ENCODE measurements at regions not wholly inside any gene's neighbourhood (a gene's known extent, or its start where the extent isn't known, plus 50 kb on each side); places are given as distances from the start of the nearest gene placed in this dataset.
A peak's percentile ranks its signal among the peaks of the same experiment; 100 is the strongest.
"Not testable (repeated sequence)": the region's sequence is repeated elsewhere in the genome, so short reads cannot be mapped to it uniquely, and the experiment has no call there.

- DNase-seq (ENCODE audit: low read depth in 1 of 2, low spot score in 1 of 2): peak in 1 of 2 experiments; percentile 40
- in situ Hi-C loops (cut with HindIII; ENCODE audit: low pct_unique_long_range_greater_than_20kb, low sequenced_read_pairs): no loop called here
- TF ChIP-seq JUND (IDR thresholded peaks at IDR 0.05; ENCODE audit: low read depth): no peak
Observed at GRCh38 chr7:114087653-114088469, 169.1 kb upstream of the PPP1R3A start.

GRCh38 chr7:114086914-114087652 lies 168.3 kb upstream of the PPP1R3A start:
- no peak for TF ChIP-seq JUND (IDR thresholded peaks at IDR 0.05; ENCODE audit: low read depth)
- in situ Hi-C loops (cut with HindIII; ENCODE audit: low pct_unique_long_range_greater_than_20kb, low sequenced_read_pairs): no loop called here
- peak; percentile 50 to 64 for DNase-seq (ENCODE audit: low read depth in 1 of 2, low spot score in 1 of 2)

- in situ Hi-C loops (cut with HindIII; ENCODE audit: low pct_unique_long_range_greater_than_20kb, low sequenced_read_pairs): no loop called here
- TF ChIP-seq JUND (IDR thresholded peaks at IDR 0.05; ENCODE audit: low read depth): no peak
- DNase-seq (ENCODE audit: low read depth in 1 of 2, low spot score in 1 of 2): peak; percentile 36 to 73
Observed at GRCh38 chr7:114086537-114086913, 167.7 kb upstream of the PPP1R3A start.

GRCh38 chr7:114085592-114086501 lies 167.0 kb upstream of the PPP1R3A start:
- in situ Hi-C loops (cut with HindIII; ENCODE audit: low pct_unique_long_range_greater_than_20kb, low sequenced_read_pairs): no loop called here
- no peak for TF ChIP-seq JUND (IDR thresholded peaks at IDR 0.05; ENCODE audit: low read depth)

DNA sequence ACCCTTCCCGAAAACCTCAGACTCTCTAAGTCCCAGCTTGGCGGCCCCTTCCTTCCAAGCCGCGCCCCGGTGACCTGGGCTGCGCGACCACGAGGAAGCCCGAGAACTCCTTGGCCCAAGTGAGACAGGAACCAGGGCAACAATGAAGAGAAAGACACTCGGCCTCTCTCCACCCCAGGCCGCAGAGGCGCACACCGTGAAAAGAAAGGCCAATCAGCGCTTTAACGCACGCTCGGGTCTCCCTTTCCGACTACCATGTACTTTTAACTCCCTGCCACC lies 166.4 kb upstream of the PPP1R3A start:
- DNase-seq (ENCODE audit: low read depth in 1 of 2, low spot score in 1 of 2): no peak
- in situ Hi-C loops (cut with HindIII; ENCODE audit: low pct_unique_long_range_greater_than_20kb, low sequenced_read_pairs): no loop called here
- TF ChIP-seq JUND (IDR thresholded peaks at IDR 0.05; ENCODE audit: low read depth): no peak

More at GRCh38 chr7:114085592-114086501, 167.0 kb upstream of the PPP1R3A start:
- peak; percentile 93 to 94 for DNase-seq (ENCODE audit: low read depth in 1 of 2, low spot score in 1 of 2)

DNA sequence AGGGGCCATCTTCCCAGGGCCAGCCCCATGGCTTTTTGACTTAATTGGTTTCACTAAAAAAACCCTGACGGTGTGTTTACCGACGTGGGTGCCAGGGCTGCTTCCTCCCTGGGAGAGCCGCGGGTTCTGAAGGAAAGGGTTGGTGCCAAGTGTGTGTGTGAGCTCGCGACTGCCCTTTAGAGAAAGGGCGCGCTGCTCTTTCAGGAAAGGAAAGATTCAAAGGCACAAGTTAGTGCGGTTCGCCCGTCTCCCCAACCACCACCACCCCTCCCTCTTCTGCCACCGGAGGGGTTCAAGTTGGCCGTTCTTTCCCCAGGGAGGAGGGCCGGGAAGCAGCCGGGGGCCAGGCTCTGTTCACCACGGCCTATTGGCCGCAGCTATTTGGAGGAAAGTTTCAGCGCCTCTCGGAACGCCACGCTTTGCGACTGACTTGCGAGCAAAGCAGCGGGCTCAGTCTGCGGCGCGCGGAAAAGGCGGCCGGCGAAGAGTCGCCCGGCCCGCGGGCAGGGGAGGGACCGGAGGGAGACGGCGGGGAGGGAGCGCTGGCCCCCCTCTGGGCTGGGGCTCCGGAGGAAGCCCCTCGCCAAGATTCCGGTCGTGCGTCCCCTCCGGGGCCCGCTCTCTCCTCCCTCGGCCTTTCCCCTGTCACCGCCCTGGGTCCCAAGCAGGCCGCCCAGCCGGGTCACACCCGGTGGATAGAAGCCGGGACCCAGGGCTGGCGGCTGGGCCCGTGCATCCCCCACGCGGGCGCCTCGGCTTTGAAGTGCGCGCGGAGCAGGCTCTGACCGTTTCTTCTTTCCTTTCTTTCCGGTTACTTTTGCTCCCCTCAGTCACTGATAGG lies 165.9 kb upstream of the PPP1R3A start:
- in situ Hi-C loops (cut with HindIII; ENCODE audit: low pct_unique_long_range_greater_than_20kb, low sequenced_read_pairs): no loop called here
- peak; percentile 50 to 55 for DNase-seq (ENCODE audit: low read depth in 1 of 2, low spot score in 1 of 2)
- no peak for TF ChIP-seq JUND (IDR thresholded peaks at IDR 0.05; ENCODE audit: low read depth)

GRCh38 chr7:114084002-114084471 lies 165.2 kb upstream of the PPP1R3A start:
- DNase-seq (ENCODE audit: low read depth in 1 of 2, low spot score in 1 of 2): no peak
- no peak for TF ChIP-seq JUND (IDR thresholded peaks at IDR 0.05; ENCODE audit: low read depth)
- in situ Hi-C loops (cut with HindIII; ENCODE audit: low pct_unique_long_range_greater_than_20kb, low sequenced_read_pairs): no loop called here

- in situ Hi-C loops (cut with HindIII; ENCODE audit: low pct_unique_long_range_greater_than_20kb, low sequenced_read_pairs): no loop called here
- no peak for DNase-seq (ENCODE audit: low read depth in 1 of 2, low spot score in 1 of 2)
- no peak for TF ChIP-seq JUND (IDR thresholded peaks at IDR 0.05; ENCODE audit: low read depth)
Observed at GRCh38 chr7:114083166-114084001, 164.6 kb upstream of the PPP1R3A start.

DNA sequence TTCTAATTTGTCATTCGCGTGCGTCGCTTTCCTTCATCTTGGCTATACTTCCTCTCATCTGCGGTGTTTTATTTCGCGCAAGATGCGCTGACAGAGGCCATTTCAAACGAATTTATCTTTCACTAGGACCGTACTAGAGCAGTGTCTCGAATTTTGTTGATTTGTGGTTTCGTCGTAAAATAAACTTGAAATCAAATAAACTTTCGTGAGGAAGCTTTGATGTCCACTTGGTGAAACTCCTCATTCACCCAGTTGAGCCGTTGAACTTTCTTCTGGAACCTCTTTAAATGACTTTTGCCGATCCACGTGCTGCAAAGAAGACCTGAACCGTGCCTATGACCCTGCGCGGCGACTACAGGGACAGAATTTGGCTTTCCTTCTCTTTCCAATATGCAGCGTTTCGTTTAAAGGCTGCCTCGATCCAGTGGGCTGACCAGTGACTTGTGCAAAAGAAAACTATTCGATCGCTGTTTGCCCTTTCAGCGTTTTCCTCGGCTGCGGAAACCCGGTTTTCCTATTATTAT lies 163.9 kb upstream of the PPP1R3A start:
- TF ChIP-seq JUND (IDR thresholded peaks at IDR 0.05; ENCODE audit: low read depth): no peak
- DNase-seq (ENCODE audit: low read depth in 1 of 2, low spot score in 1 of 2): no peak
- in situ Hi-C loops (cut with HindIII; ENCODE audit: low pct_unique_long_range_greater_than_20kb, low sequenced_read_pairs): no loop called here

- in situ Hi-C loops (cut with HindIII; ENCODE audit: low pct_unique_long_range_greater_than_20kb, low sequenced_read_pairs): no loop called here
- peak; percentile 45 to 68 for DNase-seq (ENCODE audit: low read depth in 1 of 2, low spot score in 1 of 2)
- no peak for TF ChIP-seq JUND (IDR thresholded peaks at IDR 0.05; ENCODE audit: low read depth)
Observed at GRCh38 chr7:114081606-114082425, 163.0 kb upstream of the PPP1R3A start.

DNA sequence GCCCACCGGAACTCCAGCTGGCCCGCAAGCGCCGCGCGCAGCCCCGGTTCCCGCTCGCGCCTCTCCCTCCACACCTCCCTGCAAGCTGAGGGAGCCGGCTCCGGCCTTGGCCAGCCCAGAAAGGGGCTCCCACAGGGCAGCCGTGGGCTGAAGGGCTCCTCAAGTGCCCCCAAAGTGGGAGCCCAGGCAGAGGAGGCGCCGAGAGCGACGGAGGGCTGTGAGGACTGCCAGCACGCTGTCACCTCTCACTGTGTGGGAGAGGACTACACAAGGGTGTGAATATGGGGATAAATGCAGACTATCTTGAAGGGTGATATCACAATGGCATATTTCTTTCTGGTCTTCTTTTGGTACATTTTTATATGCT lies 158.3 kb upstream of the PPP1R3A start:
- DNase-seq (ENCODE audit: low read depth in 1 of 2, low spot score in 1 of 2); in situ Hi-C loops (cut with HindIII; ENCODE audit: low pct_unique_long_range_greater_than_20kb, low sequenced_read_pairs): not testable (repeated sequence)

DNA sequence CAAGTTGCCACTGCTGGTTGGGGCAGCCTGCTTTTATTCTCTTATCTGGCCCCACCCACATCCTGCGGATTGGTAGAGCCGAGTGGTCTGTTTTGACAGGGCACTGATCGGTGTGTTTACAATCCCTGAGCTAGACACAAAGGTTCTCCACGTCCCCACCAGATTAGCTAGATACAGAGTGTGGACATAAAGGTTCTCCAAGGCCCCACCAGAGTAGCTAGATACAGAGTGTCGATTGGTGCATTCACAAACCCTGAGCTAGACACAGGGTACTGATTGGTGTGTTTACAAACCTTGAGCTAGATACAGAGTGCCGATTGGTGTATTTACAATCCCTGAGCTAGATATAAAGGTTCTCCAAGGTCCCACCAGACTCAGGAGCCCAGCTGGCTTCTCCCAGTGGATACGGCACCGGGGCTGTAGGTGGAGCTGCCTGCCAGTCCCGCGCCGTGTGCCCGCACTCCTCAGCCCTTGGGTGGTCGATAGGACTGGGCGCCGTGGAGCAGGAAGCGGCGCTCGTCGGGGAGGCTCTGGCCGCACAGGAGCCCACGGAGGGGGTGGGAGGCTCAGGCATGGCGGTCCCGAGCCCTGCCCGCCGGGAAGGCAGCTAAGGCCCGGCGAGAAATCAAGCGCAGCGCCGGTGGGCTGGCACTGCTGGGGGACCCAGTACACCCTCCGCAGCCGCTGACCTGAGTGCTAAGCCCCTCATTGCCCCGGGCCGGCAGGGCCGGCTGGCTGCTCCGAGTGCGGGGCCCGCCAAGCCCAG lies 157.8 kb upstream of the PPP1R3A start:
- DNase-seq (ENCODE audit: low read depth in 1 of 2, low spot score in 1 of 2); in situ Hi-C loops (cut with HindIII; ENCODE audit: low pct_unique_long_range_greater_than_20kb, low sequenced_read_pairs): not testable (repeated sequence)
